ENCODE measurements at regions not wholly inside any gene's neighbourhood (a gene's known extent, or its start where the extent isn't known, plus 50 kb on each side); places are given as distances from the start of the nearest gene placed in this dataset.

DNA sequence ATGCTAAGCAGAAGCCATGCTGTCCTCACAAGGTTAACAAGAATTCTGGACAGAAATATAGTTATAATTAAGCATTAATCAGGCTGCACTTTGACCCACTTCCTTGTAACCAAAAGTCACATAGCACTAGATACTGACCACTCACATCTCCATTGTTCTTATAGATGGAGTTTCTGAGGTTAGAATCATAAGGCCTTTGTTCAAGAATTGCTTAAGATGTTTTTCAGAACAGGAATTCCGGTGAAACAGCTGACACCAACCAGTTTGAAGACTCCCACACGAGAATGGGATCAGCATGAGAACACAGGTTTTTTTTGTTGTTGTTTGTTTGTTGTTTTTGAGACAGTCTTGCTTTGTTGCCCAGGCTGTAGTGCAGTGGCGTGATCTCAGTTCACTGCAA, 488.3 kb upstream of the NRP1 start:
- TF ChIP-seq, protein P1, sequence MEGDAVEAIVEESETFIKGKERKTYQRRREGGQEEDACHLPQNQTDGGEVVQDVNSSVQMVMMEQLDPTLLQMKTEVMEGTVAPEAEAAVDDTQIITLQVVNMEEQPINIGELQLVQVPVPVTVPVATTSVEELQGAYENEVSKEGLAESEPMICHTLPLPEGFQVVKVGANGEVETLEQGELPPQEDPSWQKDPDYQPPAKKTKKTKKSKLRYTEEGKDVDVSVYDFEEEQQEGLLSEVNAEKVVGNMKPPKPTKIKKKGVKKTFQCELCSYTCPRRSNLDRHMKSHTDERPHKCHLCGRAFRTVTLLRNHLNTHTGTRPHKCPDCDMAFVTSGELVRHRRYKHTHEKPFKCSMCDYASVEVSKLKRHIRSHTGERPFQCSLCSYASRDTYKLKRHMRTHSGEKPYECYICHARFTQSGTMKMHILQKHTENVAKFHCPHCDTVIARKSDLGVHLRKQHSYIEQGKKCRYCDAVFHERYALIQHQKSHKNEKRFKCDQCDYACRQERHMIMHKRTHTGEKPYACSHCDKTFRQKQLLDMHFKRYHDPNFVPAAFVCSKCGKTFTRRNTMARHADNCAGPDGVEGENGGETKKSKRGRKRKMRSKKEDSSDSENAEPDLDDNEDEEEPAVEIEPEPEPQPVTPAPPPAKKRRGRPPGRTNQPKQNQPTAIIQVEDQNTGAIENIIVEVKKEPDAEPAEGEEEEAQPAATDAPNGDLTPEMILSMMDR (IDR thresholded peaks at IDR 0.05), result no peak
- no peak for TF ChIP-seq POLR2A (IDR thresholded peaks at IDR 0.05)

Measured in uterus (tissue), 2 donors.